MM.1S (cell line): ENCODE measurements at regions not wholly inside any gene's neighbourhood (a gene's known extent, or its start where the extent isn't known, plus 50 kb on each side); places are given as distances from the start of the nearest gene placed in this dataset.

Experiments used
- EZH2 ChIP-seq: fragments of 300-600 bp; sonication (generic); optimal IDR thresholded peaks from 2 replicates; pipeline ENCODE3; 2017; ENCODE audit warnings: low read depth, mild to moderate bottlenecking, antibody characterized with exemption, low read length, mixed read lengths
- TF ChIP-seq, protein P1 (sequence below): fragments of 300-600 bp; sonication (generic); IDR thresholded peaks from 2 replicates; pipeline ENCODE4 v1.5.1; 2016; ENCODE audit warnings: antibody characterized with exemption, low read length, mixed read lengths

DNA sequence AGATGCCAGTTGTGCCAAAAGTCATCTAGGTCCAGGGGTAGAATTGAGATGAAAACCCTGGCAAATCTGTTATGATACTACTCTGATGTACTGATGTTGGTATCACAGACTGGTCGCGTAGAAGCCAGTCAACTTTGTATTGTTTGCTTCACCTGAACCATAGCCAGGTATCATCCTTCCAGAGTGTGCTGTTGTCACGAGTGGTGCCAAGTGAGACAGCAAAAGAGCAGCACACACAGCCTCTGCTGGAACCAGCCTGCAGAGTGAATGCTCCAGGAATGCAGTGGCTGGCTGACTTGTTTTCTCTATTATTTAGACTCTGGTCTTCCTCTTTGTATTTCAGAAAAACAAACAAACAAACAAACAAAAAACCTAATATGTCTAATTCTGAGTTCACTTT lies 209.5 kb upstream of the HEY2 start:
- TF ChIP-seq EZH2: no peak
- TF ChIP-seq, protein P1, sequence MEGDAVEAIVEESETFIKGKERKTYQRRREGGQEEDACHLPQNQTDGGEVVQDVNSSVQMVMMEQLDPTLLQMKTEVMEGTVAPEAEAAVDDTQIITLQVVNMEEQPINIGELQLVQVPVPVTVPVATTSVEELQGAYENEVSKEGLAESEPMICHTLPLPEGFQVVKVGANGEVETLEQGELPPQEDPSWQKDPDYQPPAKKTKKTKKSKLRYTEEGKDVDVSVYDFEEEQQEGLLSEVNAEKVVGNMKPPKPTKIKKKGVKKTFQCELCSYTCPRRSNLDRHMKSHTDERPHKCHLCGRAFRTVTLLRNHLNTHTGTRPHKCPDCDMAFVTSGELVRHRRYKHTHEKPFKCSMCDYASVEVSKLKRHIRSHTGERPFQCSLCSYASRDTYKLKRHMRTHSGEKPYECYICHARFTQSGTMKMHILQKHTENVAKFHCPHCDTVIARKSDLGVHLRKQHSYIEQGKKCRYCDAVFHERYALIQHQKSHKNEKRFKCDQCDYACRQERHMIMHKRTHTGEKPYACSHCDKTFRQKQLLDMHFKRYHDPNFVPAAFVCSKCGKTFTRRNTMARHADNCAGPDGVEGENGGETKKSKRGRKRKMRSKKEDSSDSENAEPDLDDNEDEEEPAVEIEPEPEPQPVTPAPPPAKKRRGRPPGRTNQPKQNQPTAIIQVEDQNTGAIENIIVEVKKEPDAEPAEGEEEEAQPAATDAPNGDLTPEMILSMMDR: no peak
